ENCODE measurements at regions not wholly inside any gene's neighbourhood (a gene's known extent, or its start where the extent isn't known, plus 50 kb on each side); places are given as distances from the start of the nearest gene placed in this dataset.

DNA sequence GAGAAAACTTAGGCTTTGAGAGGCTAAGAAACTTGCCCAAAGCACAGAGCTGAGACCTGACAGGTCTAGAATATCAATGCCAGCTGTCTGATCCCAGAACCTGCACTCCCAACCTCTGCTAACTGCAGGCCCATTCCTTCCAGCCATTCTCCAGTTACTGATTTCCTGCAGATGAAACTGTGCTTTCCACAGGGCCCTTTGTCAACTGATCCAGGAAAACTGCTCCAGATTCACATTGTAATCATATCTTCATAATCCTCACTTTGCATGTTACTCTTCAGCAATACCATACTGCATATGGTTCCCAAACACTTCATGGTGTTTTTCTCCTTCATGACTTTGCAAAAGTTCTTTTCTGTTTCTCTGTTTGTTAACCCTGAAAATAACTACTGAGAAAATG is 100.6 kb downstream of the RAP2A start:
- Histone ChIP-seq H3K9me3 (no peaks in the 10 kb centered on the region), H3K4me1 (no peaks in the 10 kb centered on the region), H3K27me3 (ENCODE audit: low read depth) (no peaks in the 10 kb centered on the region), H3K4me3 (no peak overlapping the region), H3K27ac (no peak overlapping the region), H3K36me3 (no peaks in the 10 kb centered on the region)
- no peak for ATAC-seq
- TF ChIP-seq, protein P1, sequence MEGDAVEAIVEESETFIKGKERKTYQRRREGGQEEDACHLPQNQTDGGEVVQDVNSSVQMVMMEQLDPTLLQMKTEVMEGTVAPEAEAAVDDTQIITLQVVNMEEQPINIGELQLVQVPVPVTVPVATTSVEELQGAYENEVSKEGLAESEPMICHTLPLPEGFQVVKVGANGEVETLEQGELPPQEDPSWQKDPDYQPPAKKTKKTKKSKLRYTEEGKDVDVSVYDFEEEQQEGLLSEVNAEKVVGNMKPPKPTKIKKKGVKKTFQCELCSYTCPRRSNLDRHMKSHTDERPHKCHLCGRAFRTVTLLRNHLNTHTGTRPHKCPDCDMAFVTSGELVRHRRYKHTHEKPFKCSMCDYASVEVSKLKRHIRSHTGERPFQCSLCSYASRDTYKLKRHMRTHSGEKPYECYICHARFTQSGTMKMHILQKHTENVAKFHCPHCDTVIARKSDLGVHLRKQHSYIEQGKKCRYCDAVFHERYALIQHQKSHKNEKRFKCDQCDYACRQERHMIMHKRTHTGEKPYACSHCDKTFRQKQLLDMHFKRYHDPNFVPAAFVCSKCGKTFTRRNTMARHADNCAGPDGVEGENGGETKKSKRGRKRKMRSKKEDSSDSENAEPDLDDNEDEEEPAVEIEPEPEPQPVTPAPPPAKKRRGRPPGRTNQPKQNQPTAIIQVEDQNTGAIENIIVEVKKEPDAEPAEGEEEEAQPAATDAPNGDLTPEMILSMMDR (IDR thresholded peaks at IDR 0.05), result no peak
- intact Hi-C loops (cut with DNase I), result no loop called here
- DNase-seq, result no peak

DNA sequence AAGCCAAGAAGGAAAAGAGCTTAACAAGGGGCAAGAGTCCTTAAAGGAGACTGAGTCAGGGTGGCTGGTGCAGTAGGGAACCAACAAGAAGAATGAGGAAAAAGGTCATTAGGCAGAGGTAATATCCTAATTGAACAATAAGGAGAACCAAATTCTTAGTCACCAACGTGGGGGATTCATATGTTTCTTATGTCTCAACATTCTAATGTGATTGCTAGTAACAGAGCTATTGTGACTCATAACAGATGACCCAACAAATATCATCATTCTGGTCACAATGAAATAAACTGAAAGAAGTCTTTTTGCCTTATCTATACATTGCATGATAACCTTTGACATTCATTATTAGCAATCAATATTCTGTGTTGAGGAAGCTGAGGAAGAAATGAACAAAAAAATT is 101.6 kb downstream of the RAP2A start:
- TF ChIP-seq, protein P1 (IDR thresholded peaks at IDR 0.05), result no peak
- Histone ChIP-seq H3K27me3 (ENCODE audit: low read depth) (no peaks in the 10 kb centered on the region), H3K36me3 (no peaks in the 10 kb centered on the region), H3K27ac (no peak overlapping the region), H3K4me1 (no peaks in the 10 kb centered on the region), H3K9me3 (no peaks in the 10 kb centered on the region), H3K4me3 (no peak overlapping the region)
- intact Hi-C loops (cut with DNase I), result no loop called here
- no peak for ATAC-seq
- no peak for DNase-seq

DNA sequence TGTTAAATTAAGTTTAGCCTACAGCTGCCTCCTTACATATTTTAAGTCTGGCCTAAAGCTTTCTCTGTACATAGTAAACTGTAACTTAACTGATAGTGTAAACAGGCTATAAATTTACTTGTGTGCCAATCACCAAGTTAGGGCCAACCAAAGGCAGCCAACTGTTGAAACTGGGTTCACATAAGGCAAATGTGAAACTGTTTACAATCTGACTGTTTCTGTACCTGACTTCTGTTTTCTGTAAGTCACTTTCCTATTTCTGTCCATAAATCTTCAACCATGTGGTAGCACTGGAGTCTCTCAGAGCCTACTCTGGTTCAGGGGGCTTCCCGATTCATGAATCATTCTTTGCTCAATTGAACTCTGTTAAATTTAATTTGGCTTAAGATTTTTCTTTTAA is 103.1 kb downstream of the RAP2A start:
- no peak for ATAC-seq
- Histone ChIP-seq H3K4me3 (no peak overlapping the region), H3K9me3 (no peaks in the 10 kb centered on the region), H3K27me3 (ENCODE audit: low read depth) (no peaks in the 10 kb centered on the region), H3K4me1 (no peaks in the 10 kb centered on the region), H3K27ac (no peak overlapping the region), H3K36me3 (no peaks in the 10 kb centered on the region)
- no peak for DNase-seq
- intact Hi-C loops (cut with DNase I), result no loop called here
- TF ChIP-seq, protein P1 (IDR thresholded peaks at IDR 0.05), result no peak

DNA sequence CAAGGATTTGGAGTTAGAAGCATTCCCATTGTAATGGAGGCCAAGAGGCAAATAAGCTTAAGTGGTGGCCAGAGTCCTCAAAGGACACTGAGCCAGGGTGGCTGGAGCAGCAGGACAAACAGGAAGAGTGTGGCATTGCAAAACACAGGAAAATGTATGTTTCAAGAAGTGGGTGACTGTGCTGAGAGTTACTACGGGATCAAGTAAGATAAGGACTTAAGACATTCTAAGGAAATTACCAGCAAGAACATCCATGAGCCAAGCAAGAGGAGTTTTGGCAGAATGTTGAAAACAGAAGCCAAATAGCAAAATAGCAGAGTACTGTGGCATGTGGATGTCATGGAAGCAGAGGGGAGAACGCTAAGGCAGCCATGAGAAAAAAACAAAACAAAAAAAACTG is 104.2 kb downstream of the RAP2A start:
- H3K4me3 ChIP-seq, result no peak overlapping the region
- H3K27me3 ChIP-seq (ENCODE audit: low read depth), result no peaks in the 10 kb centered on the region
- intact Hi-C loops (cut with DNase I), result no loop called here
- ATAC-seq, result no peak
- no peak overlapping the region for H3K27ac ChIP-seq
- no peaks in the 10 kb centered on the region for H3K9me3 ChIP-seq
- DNase-seq, result no peak
- no peaks in the 10 kb centered on the region for H3K4me1 ChIP-seq
- H3K36me3 ChIP-seq, result no peaks in the 10 kb centered on the region
- TF ChIP-seq, protein P1 (IDR thresholded peaks at IDR 0.05), result no peak

DNA sequence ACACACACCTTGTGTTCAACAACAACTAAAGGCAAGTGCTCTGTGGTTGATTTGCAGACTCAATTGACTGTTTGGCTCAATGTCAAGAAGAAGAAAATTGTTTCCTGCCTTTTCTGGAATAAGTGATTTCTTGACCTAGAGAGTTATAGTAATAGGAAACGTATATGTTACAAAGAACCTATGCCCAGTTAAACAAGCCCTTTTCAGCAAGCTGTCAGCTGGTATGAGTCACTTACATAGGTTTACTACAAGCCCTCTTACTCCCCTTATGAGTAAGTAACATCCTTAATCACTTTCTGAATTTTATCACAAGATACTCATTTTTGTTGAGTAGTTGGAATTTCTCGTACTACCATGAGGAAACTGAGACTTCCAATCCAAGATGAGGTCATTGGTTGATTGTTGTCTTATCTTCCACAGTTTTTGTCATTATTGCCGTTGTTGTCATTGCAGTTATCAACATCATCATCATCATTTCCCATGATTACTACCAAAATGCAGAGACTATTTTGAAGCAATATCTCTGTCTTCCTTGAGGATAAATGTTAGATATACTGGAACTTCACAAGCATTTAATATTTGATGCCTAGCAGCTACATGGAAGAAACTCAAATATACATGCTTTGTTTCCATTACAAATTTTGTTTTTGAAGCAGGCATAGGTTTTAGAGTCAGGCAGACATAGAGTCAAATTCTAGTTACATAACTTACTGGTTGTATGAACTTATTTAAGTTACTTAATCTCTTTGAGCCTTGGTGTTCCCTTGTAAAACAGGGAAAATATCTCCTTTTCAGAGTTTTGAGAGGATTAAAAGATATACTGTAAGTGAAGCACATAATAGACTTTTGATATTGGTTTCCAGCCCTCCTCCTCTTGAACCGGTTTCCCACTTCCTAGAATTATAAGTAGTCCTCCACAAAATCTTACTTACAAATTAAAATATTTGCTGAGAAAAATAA is 106.0 kb downstream of the RAP2A start:
- ATAC-seq, result no peak
- Histone ChIP-seq H3K36me3 (no peaks in the 10 kb centered on the region), H3K27ac (no peak overlapping the region), H3K4me1 (no peaks in the 10 kb centered on the region), H3K9me3 (no peaks in the 10 kb centered on the region), H3K4me3 (no peak overlapping the region), H3K27me3 (ENCODE audit: low read depth) (no peaks in the 10 kb centered on the region)
- intact Hi-C loops (cut with DNase I), result no loop called here
- TF ChIP-seq, protein P1 (IDR thresholded peaks at IDR 0.05), result no peak
- no peak for DNase-seq

Measured in lower lobe of right lung (tissue), 2 donors.